Common myeloid progenitor, CD34-positive (primary cell): ENCODE measurements at regions not wholly inside any gene's neighbourhood (a gene's known extent, or its start where the extent isn't known, plus 50 kb on each side); places are given as distances from the start of the nearest gene placed in this dataset.

Source experiments
- CTCF ChIA-PET: fragments of 350-600 bp; sonication (Branson Sonifier 250); formaldehyde crosslinking; loops from one replicate; lab custom pipeline; 2021; ENCODE audit warnings: antibody characterized with exemption; lab: Charles Lee
- POLR2A ChIA-PET: fragments of 350-600 bp; sonication (Branson Sonifier 250); formaldehyde crosslinking; loops from one replicate; lab custom pipeline; 2021; ENCODE audit warnings: antibody characterized with exemption; lab: Charles Lee
- DNase-seq, 3 donors: peaks; one replicate each; pipeline versions ENCODE4 v3.0.0 to v3.0.0-alpha.2; 2013
- H3K27ac ChIP-seq, 2 experiments: 1 replicate in 1 of 2; 2 replicates in 1 of 2; pipeline ENCODE4 v1.7.0; 2013; ENCODE audit warnings: inconsistent platforms in 2 of 2, low read length in 2 of 2, mild to moderate bottlenecking in 2 of 2, low read depth in 1 of 2, moderate library complexity in 1 of 2; ENCODE audit not compliant: severe bottlenecking in 2 of 2, insufficient read depth in 1 of 2, poor library complexity in 1 of 2
- H3K27me3 ChIP-seq, 5 experiments: replicated peaks in 2 of 5; 1 replicate in 3 of 5; 2 replicates in 2 of 5; pipeline versions ENCODE4 v1.6.1 to v1.7.0; 2013; ENCODE audit warnings: low read length in 4 of 5, mild to moderate bottlenecking in 2 of 5, moderate library complexity in 2 of 5, inconsistent platforms in 1 of 5; ENCODE audit not compliant: insufficient read depth in 5 of 5, control insufficient read depth in 4 of 5
- H3K36me3 ChIP-seq, 4 experiments: 1 replicate in 2 of 4; 2 replicates in 2 of 4; pipeline versions ENCODE4 v1.6.1 to v1.7.0; 2013; ENCODE audit warnings: low read length in 3 of 4, control low read depth in 1 of 4, mild to moderate bottlenecking in 1 of 4; ENCODE audit not compliant: control insufficient read depth in 4 of 4, insufficient read depth in 4 of 4
- H3K4me1 ChIP-seq, 4 experiments: 1 replicate in 3 of 4; 2 replicates in 1 of 4; pipeline versions ENCODE4 v1.6.1 to v1.7.1; 2013; ENCODE audit warnings: low read length in 3 of 4, mild to moderate bottlenecking in 3 of 4, control low read depth in 1 of 4, inconsistent platforms in 1 of 4, moderate library complexity in 1 of 4; ENCODE audit not compliant: control insufficient read depth in 4 of 4, insufficient read depth in 4 of 4; ENCODE audit errors: control extremely low read depth in 1 of 4
- H3K4me3 ChIP-seq, 7 experiments: 1 replicate in 4 of 7; 2 replicates in 3 of 7; pipeline versions ENCODE4 v1.5.1 to v1.7.0; 2013; ENCODE audit warnings: mild to moderate bottlenecking in 7 of 7, low read length in 6 of 7, moderate library complexity in 6 of 7, inconsistent platforms in 2 of 7, low read depth in 2 of 7, control low read depth in 1 of 7; ENCODE audit not compliant: insufficient read depth in 4 of 7, control insufficient read depth in 1 of 7; ENCODE audit errors: extremely low read depth in 1 of 7
- H3K9me3 ChIP-seq, 5 experiments: 1 replicate in 4 of 5; 2 replicates in 1 of 5; pipeline versions ENCODE4 v1.6.1 to v1.7.1; 2013; ENCODE audit warnings: low read length in 4 of 5, mild to moderate bottlenecking in 2 of 5, inconsistent platforms in 1 of 5, low read depth in 1 of 5, moderate library complexity in 1 of 5; ENCODE audit not compliant: control insufficient read depth in 4 of 5, insufficient read depth in 2 of 5; ENCODE audit errors: control extremely low read depth in 1 of 5
- WGBS: methylation state at CpG from one replicate; pipeline ENCODE4 v1.1.5; 2013; ENCODE audit not compliant: insufficient coverage; 5-methylcytosine and 5-hydroxymethylcytosine counted together

GRCh38 chr9:129458663-129459546 is 162.0 kb downstream of the C9orf50 start:
- Histone ChIP-seq H3K27ac (peak overlapping the region; percentile 22 to 68), H3K4me3 (peak overlapping the region in 2 of 7 experiments; percentile 36 to 44), H3K9me3 (no peaks in the 10 kb centered on the region), H3K36me3 (no peaks in the 10 kb centered on the region), H3K4me1 (peaks cover 2 to 56% (median 39%) of the 10 kb centered on the region in 4 experiments), H3K27me3 (no peaks in the 10 kb centered on the region)
- peak; percentile 75 to 95 (median 93) for DNase-seq
- 21% methylated on average over 22 of the region's 29 CpGs for WGBS
- ChIA-PET CTCF (interaction anchor here (0.7 to 3.4 kb wide), 22 partner anchors 11 to 285 kb away, joined by 3 to 14 read pairs (median 4); partner anchors contain the start of gene IER5L), POLR2A (interaction anchor here (0.6 to 3.8 kb wide), 10 partner anchors 12 to 285 kb away, joined by 3 to 23 read pairs (median 4); partner anchors contain the start of gene IER5L)

DNA sequence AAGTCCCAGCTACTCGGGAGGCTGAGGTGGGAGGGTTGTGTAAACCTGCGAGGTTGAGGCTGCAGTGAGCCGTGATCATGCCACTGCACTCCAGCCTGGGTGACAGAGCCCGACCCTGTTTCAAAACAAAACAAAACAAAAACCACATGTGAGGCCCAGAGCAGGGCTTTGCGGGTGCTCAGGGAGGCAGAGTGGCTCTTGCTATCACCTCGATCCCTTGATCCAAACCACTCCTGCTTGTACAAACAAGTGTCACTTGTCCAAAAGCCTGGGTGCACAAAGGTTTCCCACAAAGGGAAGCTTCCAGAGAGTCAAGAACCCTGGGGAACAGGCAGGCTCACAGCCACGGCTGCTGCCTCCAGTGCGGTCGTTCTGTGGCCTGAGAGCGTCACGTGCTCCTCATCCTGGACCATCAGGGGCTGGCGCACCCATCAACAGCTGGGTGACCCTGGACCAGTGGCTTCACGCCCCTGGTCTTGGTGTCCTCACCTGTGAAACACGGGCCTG is 162.7 kb downstream of the C9orf50 start:
- H3K36me3 ChIP-seq = no peaks in the 10 kb centered on the region
- peaks cover 2 to 49% (median 39%) of the 10 kb centered on the region in 4 experiments for H3K4me1 ChIP-seq
- POLR2A ChIA-PET = interaction anchor here (0.6 to 3.8 kb wide), 6 partner anchors 14 to 281 kb away, joined by 3 to 23 read pairs (median 4); partner anchors contain the start of gene IER5L
- no peaks in the 10 kb centered on the region for H3K9me3 ChIP-seq
- CTCF ChIA-PET = interaction anchor here (1.1 to 3.4 kb wide), 10 partner anchors 14 to 280 kb away, joined by 3 to 14 read pairs (median 4); partner anchors contain the start of gene IER5L
- H3K4me3 ChIP-seq = no peak overlapping the region
- peak overlapping the region; percentile 22 to 68 for H3K27ac ChIP-seq
- no peaks in the 10 kb centered on the region for H3K27me3 ChIP-seq
- 56% methylated on average over 11 of the region's 14 CpGs for WGBS
- peak in 2 of 3 donors; percentile 65 to 73 for DNase-seq

- Histone ChIP-seq H3K4me1 (peaks cover 2 to 46% (median 38%) of the 10 kb centered on the region in 4 experiments), H3K4me3 (no peak overlapping the region), H3K9me3 (no peaks in the 10 kb centered on the region), H3K27me3 (no peaks in the 10 kb centered on the region), H3K36me3 (no peaks in the 10 kb centered on the region), H3K27ac (no peak overlapping the region)
- 100% methylated on average over 6 of the region's 6 CpGs for WGBS
- POLR2A ChIA-PET = interaction anchor here (0.6 to 3.8 kb wide), 2 partner anchors 25 to 30 kb away, joined by 4 to 23 read pairs; no protein-coding TSS in a partner anchor
- CTCF ChIA-PET = no interaction called here
- no peak for DNase-seq
Observed at GRCh38 chr9:129457325-129457779, 163.5 kb downstream of the C9orf50 start.

DNA sequence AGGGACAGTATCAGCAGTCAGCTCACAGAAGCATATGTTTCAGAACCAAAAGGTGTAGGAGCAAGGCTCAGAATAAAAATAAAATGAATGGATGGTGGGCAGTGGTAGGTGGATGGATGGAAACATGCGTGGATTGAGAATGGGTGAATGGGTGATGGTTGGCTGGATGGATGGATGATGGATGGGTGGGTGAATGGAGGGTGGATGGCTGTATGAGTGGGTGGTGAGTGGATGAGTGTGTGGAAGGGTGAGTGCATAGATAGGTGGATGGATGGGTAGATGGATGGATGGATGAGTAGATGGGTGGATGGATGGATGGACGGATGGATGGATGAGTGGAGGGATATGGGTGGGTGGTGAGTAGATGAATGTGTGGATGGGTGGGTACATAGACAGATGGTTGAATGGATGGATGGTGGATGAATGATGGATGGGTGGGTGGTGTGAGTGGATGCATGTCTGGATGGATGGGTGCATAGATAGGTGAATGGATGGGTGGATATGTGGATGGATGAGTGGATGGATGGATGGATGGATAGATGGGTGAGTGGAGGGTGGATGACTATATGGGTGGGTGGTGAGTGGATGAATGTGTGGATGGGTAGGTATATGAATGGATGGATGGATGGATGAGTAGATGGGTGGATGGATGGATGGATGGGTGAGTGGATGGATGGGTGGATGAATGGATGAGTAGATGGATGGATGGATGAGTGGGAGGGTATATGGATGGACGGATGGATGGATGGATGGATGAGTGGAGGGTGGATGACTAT is 164.2 kb downstream of the C9orf50 start:
- Histone ChIP-seq H3K27me3 (no peaks in the 10 kb centered on the region), H3K4me3 (no peak overlapping the region), H3K36me3 (no peaks in the 10 kb centered on the region), H3K27ac (no peak overlapping the region), H3K4me1 (peaks cover 2 to 44% (median 38%) of the 10 kb centered on the region in 4 experiments), H3K9me3 (no peaks in the 10 kb centered on the region)
- no peak for DNase-seq
- ChIA-PET POLR2A (no interaction called here), CTCF (no interaction called here)
- WGBS = 100% methylated on average over 3 of the region's 3 CpGs

- Histone ChIP-seq H3K27ac (no peak overlapping the region), H3K4me3 (no peak overlapping the region), H3K36me3 (no peaks in the 10 kb centered on the region), H3K9me3 (no peaks in the 10 kb centered on the region), H3K4me1 (peaks cover 0 to 40% (median 25%) of the 10 kb centered on the region in 4 experiments), H3K27me3 (no peaks in the 10 kb centered on the region)
- POLR2A ChIA-PET = no interaction called here
- no peak for DNase-seq
- CTCF ChIA-PET = interaction anchor here (1.3 kb wide), 1 partner anchor 9 kb away, joined by 3 read pairs; no protein-coding TSS in a partner anchor
- WGBS = 97% methylated on average over 14 of the region's 20 CpGs
Observed at GRCh38 chr9:129455151-129455995, 165.5 kb downstream of the C9orf50 start.

GRCh38 chr9:129454467-129455067 is 166.3 kb downstream of the C9orf50 start:
- no peaks in the 10 kb centered on the region for H3K36me3 ChIP-seq
- 86% methylated on average over 1 of the region's 8 CpGs for WGBS
- H3K9me3 ChIP-seq = no peaks in the 10 kb centered on the region
- no peak overlapping the region for H3K27ac ChIP-seq
- H3K4me1 ChIP-seq = peaks cover 0 to 34% (median 20%) of the 10 kb centered on the region in 4 experiments
- POLR2A ChIA-PET = no interaction called here
- DNase-seq = no peak
- no peaks in the 10 kb centered on the region for H3K27me3 ChIP-seq
- H3K4me3 ChIP-seq = no peak overlapping the region
- CTCF ChIA-PET = interaction anchor here (1.3 kb wide), 1 partner anchor 8 kb away, joined by 3 read pairs; no protein-coding TSS in a partner anchor
